Fibroblast of the aortic adventitia (primary cell): ENCODE measurements at regions not wholly inside any gene's neighbourhood (a gene's known extent, or its start where the extent isn't known, plus 50 kb on each side); places are given as distances from the start of the nearest gene placed in this dataset.

Source experiments
- DNase-seq: peaks from one replicate; pipeline ENCODE4 v3.0.0-alpha.2; 2010; ENCODE audit warnings: low read depth
- H3K4me3 ChIP-seq: 2 replicates; pipeline ENCODE4 v1.5.1; 2011; ENCODE audit warnings: low read depth, mild to moderate bottlenecking, control low read depth, low read length, moderate library complexity
- CTCF ChIP-seq: IDR thresholded peaks from 2 replicates; pipeline ENCODE4 v1.5.1; 2011; ENCODE audit warnings: mild to moderate bottlenecking, low read length, control low read depth, inconsistent platforms; ENCODE audit not compliant: insufficient read depth

GRCh38 chr2:183232161-183232865 lies 108.1 kb downstream of the NUP35 start:
- peak; percentile 21 for DNase-seq
- H3K4me3 ChIP-seq: no peak overlapping the region
- no peak for TF ChIP-seq CTCF

- H3K4me3 ChIP-seq: no peak overlapping the region
- DNase-seq: peak; percentile 25
- no peak for TF ChIP-seq CTCF
Observed at GRCh38 chr2:183242937-183243336, 118.7 kb downstream of the NUP35 start.

- DNase-seq: no peak
- TF ChIP-seq CTCF: no peak
- H3K4me3 ChIP-seq: no peak overlapping the region
Observed at GRCh38 chr2:183243758-183244157, 119.5 kb downstream of the NUP35 start.

GRCh38 chr2:183244300-183244844 lies 120.1 kb downstream of the NUP35 start:
- no peak for TF ChIP-seq CTCF

GRCh38 chr2:183248866-183249567 lies 124.8 kb downstream of the NUP35 start:
- TF ChIP-seq CTCF: peak; percentile 45
- DNase-seq: peak; percentile 58

More at GRCh38 chr2:183244300-183244844, 120.1 kb downstream of the NUP35 start:
- no peak for DNase-seq
- no peak overlapping the region for H3K4me3 ChIP-seq

GRCh38 chr2:183250061-183250460 lies 125.8 kb downstream of the NUP35 start:
- DNase-seq: no peak

More at GRCh38 chr2:183248866-183249567, 124.8 kb downstream of the NUP35 start:
- no peak overlapping the region for H3K4me3 ChIP-seq

More at GRCh38 chr2:183250061-183250460, 125.8 kb downstream of the NUP35 start:
- no peak overlapping the region for H3K4me3 ChIP-seq
- TF ChIP-seq CTCF: no peak
